HEK293T (cell line): ENCODE measurements at regions not wholly inside any gene's neighbourhood (a gene's known extent, or its start where the extent isn't known, plus 50 kb on each side); places are given as distances from the start of the nearest gene placed in this dataset.

Experiments
- FOXA1 ChIP-seq: fragments of 450-650 bp; IDR thresholded peaks from 2 replicates; pipeline ENCODE4 v1.6.1; 2016; ENCODE audit warnings: mild to moderate bottlenecking
- FOXK2 ChIP-seq: fragments of 450-650 bp; IDR thresholded peaks from 2 replicates; pipeline ENCODE4 v1.6.1; 2016; ENCODE audit warnings: mild to moderate bottlenecking
- FOXM1 ChIP-seq: fragments of 450-650 bp; IDR thresholded peaks from 2 replicates; pipeline ENCODE4 v1.6.1; 2017; ENCODE audit warnings: mild to moderate bottlenecking, borderline replicate concordance
- LEF1 ChIP-seq: fragments of 450-650 bp; IDR thresholded peaks from 2 replicates; pipeline ENCODE4 v1.6.1; 2017; ENCODE audit warnings: mild to moderate bottlenecking, borderline replicate concordance
- SP1 ChIP-seq: fragments of 450-650 bp; IDR thresholded peaks from 2 replicates; pipeline ENCODE4 v1.6.1; 2017
- SUZ12 ChIP-seq: fragments of 450-650 bp; IDR thresholded peaks from 2 replicates; pipeline ENCODE4 v1.6.1; 2016; ENCODE audit warnings: mild to moderate bottlenecking

GRCh38 chrX:94676285-94676684 lies 1002.3 kb downstream of the FAM133A start:
- TF ChIP-seq FOXA1 (no peak), FOXM1 (no peak), SP1 (no peak), LEF1 (no peak), FOXK2 (no peak), SUZ12 (no peak)
